ENCODE measurements at regions not wholly inside any gene's neighbourhood (a gene's known extent, or its start where the extent isn't known, plus 50 kb on each side); places are given as distances from the start of the nearest gene placed in this dataset.
A peak's percentile ranks its signal among the peaks of the same experiment; 100 is the strongest.

GRCh38 chr13:47457626-47458025 lies 543.4 kb downstream of the SUCLA2 start:
- H3K9me3 ChIP-seq = no peaks in the 10 kb centered on the region
- intact Hi-C loops (cut with DNase I; ENCODE audit: low total_unique reads) = no loop called here
- TF ChIP-seq CTCF (IDR thresholded peaks at IDR 0.05) = no peak
- TF ChIP-seq POLR2A (IDR thresholded peaks at IDR 0.05) = no peak
- no peaks in the 10 kb centered on the region for H3K36me3 ChIP-seq (ENCODE audit: low read depth, missing control alignments)
- H3K27me3 ChIP-seq = no peaks in the 10 kb centered on the region
- H3K4me1 ChIP-seq = no peaks in the 10 kb centered on the region
- no peak overlapping the region for H3K27ac ChIP-seq
- no peak overlapping the region for H3K4me3 ChIP-seq
- DNase-seq = no peak

DNA sequence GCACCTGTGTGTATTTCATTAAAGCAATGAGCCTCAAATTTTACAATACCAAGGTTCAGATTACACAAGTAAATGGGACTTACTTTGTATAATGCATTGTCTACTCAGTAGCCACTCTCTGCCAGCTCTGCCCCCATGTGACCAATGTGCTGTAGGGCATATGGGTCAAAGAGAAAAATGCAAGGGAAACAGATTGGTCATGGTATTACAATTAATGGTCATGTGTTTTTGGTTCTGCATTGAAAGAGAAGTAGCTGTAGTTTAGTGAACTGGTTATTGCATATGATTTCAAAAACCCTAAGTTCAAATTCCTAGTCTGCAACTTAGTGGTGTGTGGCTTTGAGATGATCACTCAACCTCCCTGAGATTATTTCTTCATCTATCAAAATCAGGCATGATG lies 545.4 kb downstream of the SUCLA2 start:
- H3K4me1 ChIP-seq = no peaks in the 10 kb centered on the region
- H3K36me3 ChIP-seq (ENCODE audit: low read depth, missing control alignments) = no peaks in the 10 kb centered on the region
- no peaks in the 10 kb centered on the region for H3K27me3 ChIP-seq
- no peak overlapping the region for H3K27ac ChIP-seq
- DNase-seq = peak; percentile 46
- H3K4me3 ChIP-seq = no peak overlapping the region
- intact Hi-C loops (cut with DNase I; ENCODE audit: low total_unique reads) = no loop called here
- TF ChIP-seq CTCF (IDR thresholded peaks at IDR 0.05) (peak in 1 of 3 experiments; percentile 18), POLR2A (IDR thresholded peaks at IDR 0.05) (no peak)
- no peaks in the 10 kb centered on the region for H3K9me3 ChIP-seq

DNA sequence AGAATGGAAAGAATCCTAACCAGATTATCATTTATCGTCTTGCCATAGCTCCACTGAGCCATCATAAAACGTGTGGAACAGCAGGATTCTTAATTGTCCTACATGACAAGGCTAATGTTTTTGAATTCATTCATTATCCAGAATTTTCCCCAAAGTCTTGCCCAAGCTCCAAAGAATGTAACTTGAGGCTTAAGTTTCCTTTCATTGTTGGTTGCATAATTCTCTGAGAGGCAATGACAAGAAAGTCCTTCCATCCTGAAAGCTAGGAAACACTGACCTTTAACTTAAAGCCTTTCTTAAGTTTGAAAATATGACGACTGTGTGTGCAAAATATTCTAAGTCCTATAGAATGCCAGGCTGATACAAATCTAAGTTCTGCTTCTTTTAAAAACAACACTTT lies 546.1 kb downstream of the SUCLA2 start:
- Histone ChIP-seq H3K27me3 (no peaks in the 10 kb centered on the region), H3K4me1 (no peaks in the 10 kb centered on the region), H3K9me3 (no peaks in the 10 kb centered on the region), H3K4me3 (no peak overlapping the region), H3K36me3 (ENCODE audit: low read depth, missing control alignments) (no peaks in the 10 kb centered on the region), H3K27ac (no peak overlapping the region)
- no peak for DNase-seq
- TF ChIP-seq POLR2A (IDR thresholded peaks at IDR 0.05) (no peak), CTCF (IDR thresholded peaks at IDR 0.05) (no peak)
- intact Hi-C loops (cut with DNase I; ENCODE audit: low total_unique reads) = no loop called here
- WGBS, 2 donors = 79 to 83% methylated on average over 3 of the region's 3 CpGs

- 67 to 73% methylated on average over 2 of the region's 2 CpGs for WGBS, 2 donors
- Histone ChIP-seq H3K27ac (no peak overlapping the region), H3K4me1 (no peaks in the 10 kb centered on the region), H3K36me3 (ENCODE audit: low read depth, missing control alignments) (no peaks in the 10 kb centered on the region), H3K9me3 (no peaks in the 10 kb centered on the region), H3K4me3 (no peak overlapping the region), H3K27me3 (no peaks in the 10 kb centered on the region)
- DNase-seq = no peak
- TF ChIP-seq CTCF (IDR thresholded peaks at IDR 0.05) = no peak
- intact Hi-C loops (cut with DNase I; ENCODE audit: low total_unique reads) = no loop called here
Observed at GRCh38 chr13:47437406-47437805, 540.6 kb upstream of the HTR2A start.

DNA sequence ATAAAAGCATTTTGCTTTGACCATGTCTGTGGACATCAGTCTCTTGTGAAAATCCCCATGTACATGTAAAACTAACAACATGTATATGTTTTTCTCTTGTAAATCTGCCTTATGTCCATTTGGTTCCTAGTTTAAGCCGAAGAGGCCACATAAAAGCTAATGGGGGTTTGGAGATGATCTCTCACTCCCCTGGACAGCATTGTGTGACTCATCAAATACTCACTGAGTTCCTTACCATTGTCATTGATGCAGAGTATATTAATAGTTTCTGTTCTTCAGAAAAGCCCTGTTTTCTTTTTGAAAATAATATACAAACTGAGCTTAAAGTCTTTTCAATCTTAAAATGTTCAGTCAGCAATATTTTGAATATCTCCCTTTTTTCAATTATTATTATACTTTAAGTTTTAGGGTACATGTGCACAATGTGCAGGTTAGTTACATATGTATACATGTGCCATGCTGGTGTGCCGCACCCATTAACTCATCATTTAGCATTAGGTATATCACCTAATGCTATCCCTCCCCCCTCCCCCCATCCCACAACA lies 536.7 kb upstream of the HTR2A start:
- Histone ChIP-seq H3K27ac (no peak overlapping the region), H3K36me3 (ENCODE audit: low read depth, missing control alignments) (no peaks in the 10 kb centered on the region), H3K9me3 (no peaks in the 10 kb centered on the region), H3K4me3 (no peak overlapping the region), H3K27me3 (no peaks in the 10 kb centered on the region), H3K4me1 (no peaks in the 10 kb centered on the region)
- intact Hi-C loops (cut with DNase I; ENCODE audit: low total_unique reads) = no loop called here
- WGBS, 2 donors = 93% methylated on average over 2 of the region's 2 CpGs
- TF ChIP-seq CTCF (IDR thresholded peaks at IDR 0.05) (no peak), POLR2A (IDR thresholded peaks at IDR 0.05) (no peak)
- DNase-seq = no peak
